Effector CD4-positive, alpha-beta T cell (primary cell): ENCODE measurements at regions not wholly inside any gene's neighbourhood (a gene's known extent, or its start where the extent isn't known, plus 50 kb on each side); places are given as distances from the start of the nearest gene placed in this dataset.

Source experiments
- DNase-seq: peaks from one replicate; pipeline ENCODE4 v3.0.0-alpha.2; 2020

- no peak for DNase-seq
These were observed 229.1 kb downstream of the TSHZ3 start for GRCh38 chr19:31119951-31120690.

- DNase-seq = no peak
These were observed 230.2 kb downstream of the TSHZ3 start for GRCh38 chr19:31118986-31119385.

- DNase-seq = no peak
These were observed 230.8 kb downstream of the TSHZ3 start for GRCh38 chr19:31118287-31118955.

GRCh38 chr19:31114585-31114984, 234.7 kb downstream of the TSHZ3 start:
- DNase-seq = no peak

- DNase-seq = no peak
These were observed 235.9 kb downstream of the TSHZ3 start for GRCh38 chr19:31113293-31113692.

GRCh38 chr19:31112158-31112557, 237.1 kb downstream of the TSHZ3 start:
- DNase-seq = no peak

- DNase-seq = no peak
These were observed 237.5 kb downstream of the TSHZ3 start for GRCh38 chr19:31111741-31112140.

- DNase-seq = no peak
These were observed 238.9 kb downstream of the TSHZ3 start for GRCh38 chr19:31110336-31110735.

- no peak for DNase-seq
These were observed 239.6 kb downstream of the TSHZ3 start for GRCh38 chr19:31109636-31110035.

- no peak for DNase-seq
These were observed 242.1 kb downstream of the TSHZ3 start for GRCh38 chr19:31107096-31107495.

GRCh38 chr19:31105761-31106160, 243.5 kb downstream of the TSHZ3 start:
- no peak for DNase-seq

- no peak for DNase-seq
These were observed 244.8 kb downstream of the TSHZ3 start for GRCh38 chr19:31104451-31104850.

- DNase-seq = no peak
These were observed 246.0 kb downstream of the TSHZ3 start for GRCh38 chr19:31103228-31103627.

- DNase-seq = no peak
These were observed 246.6 kb downstream of the TSHZ3 start for GRCh38 chr19:31102674-31103073.

GRCh38 chr19:31100981-31101380, 248.3 kb downstream of the TSHZ3 start:
- no peak for DNase-seq

- DNase-seq = no peak
These were observed 249.0 kb downstream of the TSHZ3 start for GRCh38 chr19:31100206-31100590.

- no peak for DNase-seq
These were observed 249.6 kb downstream of the TSHZ3 start for GRCh38 chr19:31099515-31100205.

- DNase-seq = no peak
These were observed 250.4 kb downstream of the TSHZ3 start for GRCh38 chr19:31098836-31099235.

- DNase-seq = no peak
These were observed 252.2 kb downstream of the TSHZ3 start for GRCh38 chr19:31096935-31097545.

- DNase-seq = no peak
These were observed 253.0 kb downstream of the TSHZ3 start for GRCh38 chr19:31096062-31096830.

GRCh38 chr19:31095100-31095804, 254.0 kb downstream of the TSHZ3 start:
- no peak for DNase-seq

- DNase-seq = no peak
These were observed 257.0 kb downstream of the TSHZ3 start for GRCh38 chr19:31092274-31092673.
